Uterus (tissue), 3 donors: ENCODE measurements at regions not wholly inside any gene's neighbourhood (a gene's known extent, or its start where the extent isn't known, plus 50 kb on each side); places are given as distances from the start of the nearest gene placed in this dataset.

Source experiments
- DNase-seq, 2 donors: peaks; one replicate each; pipeline ENCODE4 v3.0.0-alpha.2; 2019 to 2020
- H3K27ac ChIP-seq, 2 donors: fragments of 200-600 bp; sonication (generic); 1 replicate in 1 of 2; 2 replicates in 1 of 2; pipeline ENCODE4 v1.5.1; 2016 to 2018
- H3K27me3 ChIP-seq, 2 donors: fragments of 200-600 bp; sonication (generic); one replicate each; pipeline ENCODE4 v1.5.1; 2018 to 2019; ENCODE audit warnings: control low read depth in 1 of 2
- H3K36me3 ChIP-seq, 2 donors: fragments of 200-600 bp; sonication (generic); one replicate each; pipeline ENCODE4 v1.5.1; 2019; ENCODE audit warnings: control low read depth in 1 of 2
- H3K4me1 ChIP-seq, 2 donors: fragments of 200-600 bp; sonication (generic); one replicate each; pipeline ENCODE4 v1.5.1; 2018 to 2019; ENCODE audit warnings: control low read depth in 1 of 2
- H3K4me3 ChIP-seq, 2 donors: fragments of 200-600 bp; sonication (generic); 1 replicate in 1 of 2; 2 replicates in 1 of 2; pipeline ENCODE4 v1.5.1; 2018 to 2019; ENCODE audit warnings: mild to moderate bottlenecking in 1 of 2
- H3K9me3 ChIP-seq, 2 donors: fragments of 200-600 bp; sonication (generic); one replicate each; pipeline ENCODE4 v1.5.1; 2019; ENCODE audit warnings: control low read depth in 1 of 2
- POLR2A ChIP-seq, 2 donors: fragments of 450-650 bp; IDR thresholded peaks; one replicate each; pipeline ENCODE4 v1.6.1; 2016; ENCODE audit warnings: antibody characterized with exemption in 2 of 2, mild to moderate bottlenecking in 1 of 2, moderate library complexity in 1 of 2
- intact Hi-C: fragments of 100-400 bp; cut with DNase I; formaldehyde crosslinking; loops from one replicate; pipeline ENCODE4 v1.15.1; 2023; ENCODE audit warnings: low total_unique reads
- TF ChIP-seq, protein P1 (sequence below), 4 experiments: fragments of 200-600 bp in 2 of 4; fragments of 450-650 bp in 2 of 4; sonication (generic) in 2 of 4; IDR thresholded peaks; one replicate each; pipeline ENCODE4 v1.5.1; 2016 to 2019; ENCODE audit warnings: antibody characterized with exemption in 4 of 4, mild to moderate bottlenecking in 2 of 4, moderate library complexity in 1 of 4
- donor health status: DM: yes; HTN: yes; CAD: no.

DNA sequence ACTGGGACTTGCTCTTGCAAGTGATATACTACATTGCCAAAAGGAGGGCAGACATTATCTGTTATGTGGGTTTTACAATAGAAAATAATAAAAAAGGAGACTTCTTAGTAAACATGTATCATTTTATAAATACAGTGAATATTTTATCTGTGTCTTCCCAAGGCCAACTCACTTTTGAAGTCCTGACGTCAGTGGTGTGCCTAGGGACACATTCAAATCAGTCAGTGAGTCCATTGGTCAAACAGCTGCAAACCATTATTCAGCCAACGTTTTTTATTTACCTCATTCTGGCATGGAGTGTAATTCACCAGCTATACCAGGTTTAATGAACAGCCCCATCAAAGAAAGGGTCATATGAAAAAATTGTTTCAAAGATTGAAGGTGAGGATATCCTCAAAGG is 263.7 kb downstream of the IPMK start:
- Histone ChIP-seq H3K4me1 (no peaks in the 10 kb centered on the region), H3K9me3 (no peaks in the 10 kb centered on the region), H3K4me3 (no peak overlapping the region), H3K27me3 (no peaks in the 10 kb centered on the region), H3K27ac (no peak overlapping the region), H3K36me3 (no peaks in the 10 kb centered on the region)
- no peak for DNase-seq
- intact Hi-C loops = no loop called here
- TF ChIP-seq, protein P1, sequence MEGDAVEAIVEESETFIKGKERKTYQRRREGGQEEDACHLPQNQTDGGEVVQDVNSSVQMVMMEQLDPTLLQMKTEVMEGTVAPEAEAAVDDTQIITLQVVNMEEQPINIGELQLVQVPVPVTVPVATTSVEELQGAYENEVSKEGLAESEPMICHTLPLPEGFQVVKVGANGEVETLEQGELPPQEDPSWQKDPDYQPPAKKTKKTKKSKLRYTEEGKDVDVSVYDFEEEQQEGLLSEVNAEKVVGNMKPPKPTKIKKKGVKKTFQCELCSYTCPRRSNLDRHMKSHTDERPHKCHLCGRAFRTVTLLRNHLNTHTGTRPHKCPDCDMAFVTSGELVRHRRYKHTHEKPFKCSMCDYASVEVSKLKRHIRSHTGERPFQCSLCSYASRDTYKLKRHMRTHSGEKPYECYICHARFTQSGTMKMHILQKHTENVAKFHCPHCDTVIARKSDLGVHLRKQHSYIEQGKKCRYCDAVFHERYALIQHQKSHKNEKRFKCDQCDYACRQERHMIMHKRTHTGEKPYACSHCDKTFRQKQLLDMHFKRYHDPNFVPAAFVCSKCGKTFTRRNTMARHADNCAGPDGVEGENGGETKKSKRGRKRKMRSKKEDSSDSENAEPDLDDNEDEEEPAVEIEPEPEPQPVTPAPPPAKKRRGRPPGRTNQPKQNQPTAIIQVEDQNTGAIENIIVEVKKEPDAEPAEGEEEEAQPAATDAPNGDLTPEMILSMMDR (IDR thresholded peaks at IDR 0.05) = no peak
- TF ChIP-seq POLR2A (IDR thresholded peaks at IDR 0.05) = no peak

DNA sequence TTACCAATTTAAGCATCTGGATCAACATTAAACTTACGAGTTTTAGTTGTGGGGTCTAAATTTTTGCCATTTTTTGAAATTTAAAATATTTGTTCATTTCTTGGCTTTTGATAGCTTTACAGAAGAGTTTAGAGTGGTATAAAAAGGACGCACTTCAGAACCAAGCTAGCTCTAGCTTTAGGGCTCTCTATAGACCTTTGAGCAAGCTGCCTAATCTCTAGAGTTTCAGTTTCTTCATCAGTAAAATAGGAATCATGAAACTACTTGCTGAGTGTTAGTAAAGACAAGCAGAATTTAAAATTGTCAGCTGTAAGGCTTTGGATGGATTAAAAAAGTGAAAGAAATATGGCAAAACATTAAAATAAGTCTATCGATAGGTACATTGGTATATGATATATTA is 266.5 kb downstream of the IPMK start:
- Histone ChIP-seq H3K36me3 (no peaks in the 10 kb centered on the region), H3K9me3 (no peaks in the 10 kb centered on the region), H3K27me3 (no peaks in the 10 kb centered on the region), H3K27ac (no peak overlapping the region), H3K4me3 (no peak overlapping the region), H3K4me1 (no peaks in the 10 kb centered on the region)
- no peak for DNase-seq
- TF ChIP-seq, protein P1 (IDR thresholded peaks at IDR 0.05) = no peak
- no peak for TF ChIP-seq POLR2A (IDR thresholded peaks at IDR 0.05)
- intact Hi-C loops = no loop called here

DNA sequence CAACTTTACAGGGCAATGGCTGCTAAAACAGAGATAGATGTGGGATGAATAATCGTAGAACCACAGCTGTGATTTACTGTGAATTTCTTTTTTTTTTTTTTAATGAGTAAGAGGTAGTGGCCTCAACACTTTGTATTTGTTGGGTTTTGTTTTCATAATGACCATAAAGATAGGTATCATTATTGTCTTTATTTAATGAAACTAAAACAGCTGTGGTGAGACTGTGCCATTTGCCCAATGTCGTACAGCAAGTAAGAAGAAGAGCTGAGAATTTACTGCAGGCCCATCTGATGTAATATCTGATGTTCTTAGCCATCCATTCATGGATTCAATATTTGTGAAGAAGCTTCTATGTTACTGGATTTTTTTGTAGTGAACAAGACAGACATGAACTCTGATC is 271.2 kb downstream of the IPMK start:
- no peak for TF ChIP-seq POLR2A (IDR thresholded peaks at IDR 0.05)
- TF ChIP-seq, protein P1 (IDR thresholded peaks at IDR 0.05) = no peak
- no peak overlapping the region for H3K4me3 ChIP-seq
- H3K36me3 ChIP-seq = no peaks in the 10 kb centered on the region
- no peak for DNase-seq
- no peaks in the 10 kb centered on the region for H3K9me3 ChIP-seq
- no peaks in the 10 kb centered on the region for H3K4me1 ChIP-seq
- no peaks in the 10 kb centered on the region for H3K27me3 ChIP-seq
- H3K27ac ChIP-seq = no peak overlapping the region
- intact Hi-C loops = no loop called here

DNA sequence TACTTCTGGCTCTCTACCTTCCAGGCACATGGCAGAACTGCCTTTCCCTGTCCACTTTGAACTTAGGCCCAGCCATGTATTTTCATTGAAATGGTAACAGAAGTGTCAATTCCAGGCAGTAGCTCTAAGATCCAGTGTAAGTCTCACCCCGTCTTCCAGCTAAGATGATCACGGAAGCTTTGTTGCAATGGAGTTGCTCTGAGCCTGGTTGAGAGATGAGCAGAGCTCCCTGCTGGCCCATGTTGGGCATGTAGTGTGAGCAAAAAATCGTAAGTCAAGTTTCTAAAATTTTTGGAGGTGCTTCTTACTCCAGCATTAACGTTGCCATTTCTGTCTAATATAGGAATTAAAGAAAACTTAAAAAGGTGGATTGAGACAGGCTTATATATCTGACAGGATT is 274.4 kb downstream of the IPMK start:
- H3K4me3 ChIP-seq = no peak overlapping the region
- no peaks in the 10 kb centered on the region for H3K36me3 ChIP-seq
- H3K4me1 ChIP-seq = no peaks in the 10 kb centered on the region
- TF ChIP-seq POLR2A (IDR thresholded peaks at IDR 0.05) = no peak
- TF ChIP-seq, protein P1 (IDR thresholded peaks at IDR 0.05) = no peak
- intact Hi-C loops = no loop called here
- no peak for DNase-seq
- no peaks in the 10 kb centered on the region for H3K27me3 ChIP-seq
- H3K27ac ChIP-seq = no peak overlapping the region
- no peaks in the 10 kb centered on the region for H3K9me3 ChIP-seq

DNA sequence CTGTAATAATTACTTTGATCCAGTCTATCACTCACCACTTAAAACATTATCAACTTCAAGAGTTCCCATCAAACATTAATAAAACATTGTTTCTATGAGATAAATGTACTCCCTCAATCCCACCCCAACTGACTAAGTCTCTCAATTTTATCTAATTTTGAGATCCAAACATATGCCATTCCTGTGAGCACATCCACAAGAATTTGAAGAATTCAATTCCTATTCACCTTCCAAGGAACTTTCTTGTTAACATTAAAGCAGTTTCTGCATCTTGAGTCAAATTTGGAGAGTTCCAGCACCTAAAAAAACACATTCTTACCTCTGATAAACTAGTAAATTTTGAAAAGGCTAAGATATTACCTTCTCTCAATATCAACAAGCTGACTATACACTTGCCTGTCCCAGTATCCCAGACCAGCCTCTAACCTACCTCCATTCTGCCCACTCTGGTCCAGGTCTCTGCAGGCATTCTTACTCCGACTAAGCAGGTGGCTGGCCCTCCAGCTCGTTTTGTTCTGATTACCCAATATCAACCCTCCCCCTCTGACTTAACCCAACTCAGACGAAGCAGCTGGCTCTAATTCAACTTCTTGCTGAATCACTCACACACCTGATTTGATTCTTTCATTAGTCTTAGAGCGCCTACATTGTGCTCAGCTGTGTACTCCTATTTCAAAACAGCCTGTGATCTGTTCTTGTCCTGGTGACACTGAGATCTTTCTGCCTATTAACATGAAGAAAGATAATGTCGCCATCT is 275.2 kb downstream of the IPMK start:
- no peaks in the 10 kb centered on the region for H3K4me1 ChIP-seq
- no peak overlapping the region for H3K4me3 ChIP-seq
- no peaks in the 10 kb centered on the region for H3K9me3 ChIP-seq
- no peak overlapping the region for H3K27ac ChIP-seq
- intact Hi-C loops = no loop called here
- no peaks in the 10 kb centered on the region for H3K27me3 ChIP-seq
- H3K36me3 ChIP-seq = no peaks in the 10 kb centered on the region
- DNase-seq = no peak
- TF ChIP-seq POLR2A (IDR thresholded peaks at IDR 0.05) = no peak
- TF ChIP-seq, protein P1 (IDR thresholded peaks at IDR 0.05) = no peak
